PC-9 (cell line): ENCODE measurements at regions not wholly inside any gene's neighbourhood (a gene's known extent, or its start where the extent isn't known, plus 50 kb on each side); places are given as distances from the start of the nearest gene placed in this dataset.

Experiments used
- BruUV-seq: library from RNA; stranded (reverse); fragments of 400-500 nt; replicated peaks from 2 replicates; lab custom pipeline; 2021; lab: Mats Ljungman, UMichigan
- CTCF ChIA-PET: fragments of 300-600 bp; sonication (Branson Sonifier 250); formaldehyde crosslinking; loops from one replicate; lab custom pipeline; 2022; ENCODE audit warnings: antibody characterized with exemption; lab: Charles Lee
- POLR2A ChIA-PET: fragments of 300-600 bp; sonication (Branson Sonifier 250); formaldehyde crosslinking; loops from one replicate; lab custom pipeline; 2022; ENCODE audit warnings: antibody characterized with exemption; ENCODE audit not compliant: unreplicated experiment; lab: Charles Lee
- DNase-seq, 2 experiments: peaks; one replicate each; pipeline versions ENCODE4 v3.0.0 to v3.0.0-alpha.2; 2015 to 2022; ENCODE audit warnings: mixed read lengths in 1 of 2
- H2AFZ ChIP-seq: fragments of 200-600 bp; sonication (generic); 2 replicates; pipeline ENCODE4 v1.8.1; 2017; ENCODE audit warnings: antibody characterized with exemption
- H3F3A ChIP-seq: fragments of 200-600 bp; sonication (generic); 2 replicates; pipeline ENCODE4 v1.8.1; 2017; ENCODE audit warnings: antibody characterized with exemption, mild to moderate bottlenecking, low read depth; ENCODE audit not compliant: insufficient read depth
- H3K27ac ChIP-seq: fragments of 200-600 bp; sonication (generic); 2 replicates; pipeline ENCODE4 v1.6.1; 2016; ENCODE audit warnings: mixed run types
- H3K27me3 ChIP-seq: fragments of 200-600 bp; sonication (generic); 2 replicates; pipeline ENCODE4 v1.6.1; 2016; ENCODE audit warnings: low read depth, mixed run types; ENCODE audit not compliant: insufficient read depth
- H3K36me3 ChIP-seq: fragments of 200-600 bp; sonication (generic); 2 replicates; pipeline ENCODE4 v1.6.1; 2016; ENCODE audit warnings: low read depth, mixed run types
- H3K4me1 ChIP-seq: fragments of 200-600 bp; sonication (generic); replicated peaks from 2 replicates; pipeline ENCODE4 v1.6.1; 2016; ENCODE audit warnings: mixed run types; ENCODE audit not compliant: insufficient read depth
- H3K4me2 ChIP-seq: fragments of 200-600 bp; sonication (generic); 2 replicates; pipeline ENCODE4 v1.6.1; 2017; ENCODE audit warnings: mixed run types
- H3K4me3 ChIP-seq: fragments of 200-600 bp; sonication (generic); 2 replicates; pipeline ENCODE4 v1.6.1; 2016; ENCODE audit warnings: mixed run types
- H3K79me2 ChIP-seq: fragments of 200-600 bp; sonication (generic); 2 replicates; pipeline ENCODE4 v1.6.1; 2017; ENCODE audit warnings: low read depth, mixed run types
- H3K9me2 ChIP-seq: fragments of 200-600 bp; sonication (generic); 2 replicates; pipeline ENCODE4 v1.8.1; 2017; ENCODE audit warnings: mild to moderate bottlenecking; ENCODE audit not compliant: insufficient read depth
- H3K9me3 ChIP-seq: fragments of 200-600 bp; sonication (generic); 2 replicates; pipeline ENCODE4 v1.8.1; 2016; ENCODE audit warnings: low read depth; ENCODE audit not compliant: insufficient read depth
- H4K20me1 ChIP-seq: fragments of 200-600 bp; sonication (generic); 2 replicates; pipeline ENCODE4 v1.8.1; 2017; ENCODE audit not compliant: insufficient read depth
- EZH2 ChIP-seq: fragments of 200-600 bp; sonication (generic); IDR thresholded peaks from 2 replicates; pipeline ENCODE4 v1.8.0; 2017; ENCODE audit warnings: antibody characterized with exemption, low read depth
- intact Hi-C: fragments of 100-400 bp; cut with micrococcal nuclease; formaldehyde crosslinking; loops from one replicate; pipeline ENCODE4 v1.10.0; 2022; ENCODE audit not compliant: unreplicated experiment
- TF ChIP-seq, protein P1 (sequence below): fragments of 200-600 bp; sonication (generic); conservative IDR thresholded peaks from 2 replicates; pipeline ENCODE4 v1.6.1; 2017; ENCODE audit warnings: mixed run types, antibody characterized with exemption, mild to moderate bottlenecking, moderate library complexity

DNA sequence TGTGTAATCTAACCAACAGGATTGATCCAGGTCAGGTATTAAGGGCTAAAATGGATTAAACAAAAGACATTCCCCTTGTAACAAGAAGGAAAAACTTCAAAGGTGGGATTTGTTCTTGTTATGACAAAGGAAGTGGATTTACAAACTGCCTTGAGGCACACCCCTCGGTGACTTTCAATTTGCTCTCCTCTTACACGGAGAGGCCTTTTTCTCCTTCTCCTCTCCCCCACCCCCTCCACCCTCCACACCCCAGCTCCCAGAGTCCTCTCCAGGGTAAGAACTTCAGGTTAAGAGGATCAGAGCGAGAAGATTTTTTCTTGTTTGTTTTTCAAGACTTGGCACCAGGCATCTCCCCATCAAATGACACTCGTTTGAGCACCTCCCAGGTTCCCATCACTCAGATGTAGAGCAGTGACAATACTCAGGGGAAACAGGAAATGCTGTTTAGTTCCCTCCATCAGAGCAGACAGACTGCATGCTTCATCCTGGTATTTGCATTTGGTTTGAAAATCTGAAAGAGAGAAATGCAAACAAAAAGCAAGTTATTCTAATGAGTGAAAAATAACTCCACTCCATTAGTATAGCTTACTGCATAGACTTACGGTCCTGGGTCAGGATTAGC, 77.6 kb upstream of the TMEM260 start:
- Histone ChIP-seq H4K20me1 (no peaks in the 10 kb centered on the region), H3K4me1 (no peaks in the 10 kb centered on the region), H3K4me3 (no peak overlapping the region), H3K27me3 (peaks cover 13% of the 10 kb centered on the region; the same call in 1 of the 2 replicates), H2AFZ (no peak overlapping the region), H3F3A (no peaks in the 10 kb centered on the region), H3K27ac (no peak overlapping the region), H3K9me2 (no peaks in the 10 kb centered on the region), H3K4me2 (no peak overlapping the region), H3K36me3 (no peaks in the 10 kb centered on the region), H3K9me3 (no peaks in the 10 kb centered on the region), H3K79me2 (no peaks in the 10 kb centered on the region)
- POLR2A ChIA-PET: no interaction called here
- DNase-seq: no peak
- TF ChIP-seq EZH2: no peak
- TF ChIP-seq, protein P1, sequence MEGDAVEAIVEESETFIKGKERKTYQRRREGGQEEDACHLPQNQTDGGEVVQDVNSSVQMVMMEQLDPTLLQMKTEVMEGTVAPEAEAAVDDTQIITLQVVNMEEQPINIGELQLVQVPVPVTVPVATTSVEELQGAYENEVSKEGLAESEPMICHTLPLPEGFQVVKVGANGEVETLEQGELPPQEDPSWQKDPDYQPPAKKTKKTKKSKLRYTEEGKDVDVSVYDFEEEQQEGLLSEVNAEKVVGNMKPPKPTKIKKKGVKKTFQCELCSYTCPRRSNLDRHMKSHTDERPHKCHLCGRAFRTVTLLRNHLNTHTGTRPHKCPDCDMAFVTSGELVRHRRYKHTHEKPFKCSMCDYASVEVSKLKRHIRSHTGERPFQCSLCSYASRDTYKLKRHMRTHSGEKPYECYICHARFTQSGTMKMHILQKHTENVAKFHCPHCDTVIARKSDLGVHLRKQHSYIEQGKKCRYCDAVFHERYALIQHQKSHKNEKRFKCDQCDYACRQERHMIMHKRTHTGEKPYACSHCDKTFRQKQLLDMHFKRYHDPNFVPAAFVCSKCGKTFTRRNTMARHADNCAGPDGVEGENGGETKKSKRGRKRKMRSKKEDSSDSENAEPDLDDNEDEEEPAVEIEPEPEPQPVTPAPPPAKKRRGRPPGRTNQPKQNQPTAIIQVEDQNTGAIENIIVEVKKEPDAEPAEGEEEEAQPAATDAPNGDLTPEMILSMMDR: no peak
- no TSS peak for BruUV-seq
- CTCF ChIA-PET: no interaction called here
- intact Hi-C loops: no loop called here

DNA sequence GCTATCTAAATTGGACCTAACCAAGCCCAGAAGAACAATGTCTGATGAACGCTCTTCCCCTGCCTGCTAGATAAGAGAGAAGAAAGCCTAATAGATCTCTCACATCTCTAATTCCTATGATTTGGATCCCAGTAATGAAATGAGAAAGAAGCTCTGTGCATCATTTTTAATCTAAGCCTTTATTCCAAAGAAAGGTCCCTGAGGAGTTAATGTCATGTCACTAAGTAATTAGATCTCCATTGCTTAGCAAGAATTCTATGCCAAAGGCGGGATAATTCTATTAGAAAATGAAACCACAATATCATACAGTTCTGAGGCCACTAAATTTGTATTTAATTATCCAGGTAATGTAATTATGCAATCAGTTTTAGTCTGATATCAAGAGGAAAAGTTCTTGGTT, 74.2 kb upstream of the TMEM260 start:
- intact Hi-C loops: no loop called here

DNA sequence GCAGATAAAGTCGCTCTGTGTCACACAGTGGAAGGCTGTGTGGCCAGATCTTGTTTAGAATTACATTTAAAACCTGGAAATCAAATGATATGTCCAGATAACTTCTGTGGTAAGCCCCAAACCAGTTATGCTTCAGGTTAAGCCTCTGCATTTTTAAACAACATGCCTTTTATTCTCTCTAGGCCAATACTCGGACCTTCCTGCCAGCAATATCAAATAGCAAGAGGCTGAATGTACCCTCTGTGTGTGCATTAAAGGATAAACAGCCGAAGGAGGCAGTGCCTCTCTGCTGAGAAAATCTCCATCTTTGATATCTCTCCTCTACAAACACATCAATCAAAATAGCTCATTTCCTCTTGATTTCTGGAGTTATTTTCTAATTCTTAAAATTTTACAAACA, 67.1 kb upstream of the TMEM260 start:
- Histone ChIP-seq H3K4me3 (no peak overlapping the region), H3K36me3 (no peaks in the 10 kb centered on the region), H3K4me1 (no peaks in the 10 kb centered on the region), H3K27ac (no peak overlapping the region), H3K9me2 (no peaks in the 10 kb centered on the region), H3K9me3 (no peaks in the 10 kb centered on the region), H2AFZ (no peak overlapping the region), H3F3A (no peaks in the 10 kb centered on the region), H3K27me3 (no peaks in the 10 kb centered on the region), H3K4me2 (no peak overlapping the region), H4K20me1 (no peaks in the 10 kb centered on the region), H3K79me2 (no peaks in the 10 kb centered on the region)
- CTCF ChIA-PET: no interaction called here
- intact Hi-C loops: no loop called here
- no peak for DNase-seq
- no peak for TF ChIP-seq EZH2
- TF ChIP-seq, protein P1: no peak
- BruUV-seq: no TSS peak
- POLR2A ChIA-PET: interaction anchor here (0.6 kb wide), 1 partner anchor 887 kb away, joined by 3 read pairs; no protein-coding TSS in a partner anchor

More for the DNA sequence above, 74.2 kb upstream of the TMEM260 start:
- Histone ChIP-seq H2AFZ (no peak overlapping the region), H3K4me2 (no peak overlapping the region), H3F3A (no peaks in the 10 kb centered on the region), H3K9me3 (no peaks in the 10 kb centered on the region), H3K27me3 (peaks cover 13% of the 10 kb centered on the region; the same call in 1 of the 2 replicates), H3K27ac (no peak overlapping the region), H3K79me2 (no peaks in the 10 kb centered on the region), H3K36me3 (no peaks in the 10 kb centered on the region), H3K4me3 (no peak overlapping the region), H3K4me1 (no peaks in the 10 kb centered on the region), H4K20me1 (no peaks in the 10 kb centered on the region), H3K9me2 (no peaks in the 10 kb centered on the region)
- no TSS peak for BruUV-seq
- ChIA-PET CTCF (no interaction called here), POLR2A (no interaction called here)
- TF ChIP-seq, protein P1: no peak
- no peak for TF ChIP-seq EZH2
- no peak for DNase-seq
